ENCODE measurements at regions not wholly inside any gene's neighbourhood (a gene's known extent, or its start where the extent isn't known, plus 50 kb on each side); places are given as distances from the start of the nearest gene placed in this dataset.

- TF ChIP-seq CTCF (IDR thresholded peaks at IDR 0.05; ENCODE audit: low read length) (no peak), EZH2 (IDR thresholded peaks at IDR 0.05; ENCODE audit: borderline replicate concordance, low read length) (no peak)
Observed at GRCh38 chr4:26047795-26048194, 133.8 kb downstream of the SMIM20 start.

Measured in OCI-LY1 (cell line).